HG02642 (cell line): ENCODE measurements at regions not wholly inside any gene's neighbourhood (a gene's known extent, or its start where the extent isn't known, plus 50 kb on each side); places are given as distances from the start of the nearest gene placed in this dataset.

Source experiments
- ATAC-seq: cut with Tn5 transposase; IDR thresholded peaks from one replicate; pipeline ENCODE4 v1.9.1; 2021; ENCODE audit warnings: mild to moderate bottlenecking; ENCODE audit not compliant: unreplicated experiment, poor library complexity

DNA sequence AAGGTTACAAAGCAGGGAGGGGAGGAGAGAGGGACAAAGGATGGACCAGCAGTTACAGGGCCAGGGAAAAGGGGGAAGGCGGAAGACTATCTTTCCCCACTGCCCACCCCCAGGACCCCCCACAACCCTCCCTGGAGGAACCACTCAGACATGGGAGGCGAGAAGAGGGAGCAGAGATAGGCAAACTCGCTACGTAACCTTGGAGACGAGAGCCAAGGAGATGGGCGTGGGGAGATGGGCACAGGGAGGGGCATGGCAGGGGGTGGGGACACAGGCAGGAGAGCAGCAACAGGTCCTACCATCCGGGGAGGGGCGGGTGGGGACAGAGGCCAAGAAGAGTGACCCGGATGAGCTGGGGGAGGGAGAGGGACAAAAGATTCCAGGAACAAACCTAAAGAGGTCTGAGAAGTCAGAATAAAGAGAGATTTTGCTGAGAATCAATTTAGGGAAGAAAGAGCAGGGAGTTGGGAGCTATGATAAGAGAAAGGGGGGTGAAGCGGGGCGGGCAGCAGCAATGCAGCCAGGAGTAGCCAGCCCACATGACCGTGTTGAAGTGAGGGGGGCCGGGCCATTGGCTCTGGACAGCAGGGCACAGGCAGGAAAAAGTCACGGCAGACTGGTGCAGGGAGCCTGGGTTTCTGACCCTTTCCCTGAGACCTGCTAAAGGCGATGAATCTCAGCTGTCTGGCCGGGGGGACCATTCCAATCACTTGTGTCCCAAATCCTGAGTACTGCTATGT is 128.4 kb downstream of the BUD13 start:
- no peak for ATAC-seq

DNA sequence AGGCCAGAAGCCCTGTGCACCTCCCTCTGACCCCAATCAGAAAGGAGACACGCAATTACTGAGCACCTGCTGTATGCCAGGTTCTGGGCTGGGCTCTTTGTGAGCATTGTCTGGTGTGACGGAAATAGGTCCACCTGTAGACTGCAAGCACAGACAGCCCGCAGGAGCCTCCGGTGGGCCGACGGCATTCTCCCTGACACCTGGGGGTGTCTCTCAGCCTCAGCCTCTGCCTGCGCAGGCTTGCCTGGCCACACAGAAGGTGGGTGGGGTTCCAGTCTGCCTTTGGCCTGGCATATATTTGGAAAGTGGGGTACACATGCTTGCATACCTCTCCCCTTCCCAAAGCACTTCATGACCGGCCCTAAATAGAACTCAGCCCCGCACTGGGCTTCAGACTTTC is 129.3 kb downstream of the BUD13 start:
- ATAC-seq, result no peak

DNA sequence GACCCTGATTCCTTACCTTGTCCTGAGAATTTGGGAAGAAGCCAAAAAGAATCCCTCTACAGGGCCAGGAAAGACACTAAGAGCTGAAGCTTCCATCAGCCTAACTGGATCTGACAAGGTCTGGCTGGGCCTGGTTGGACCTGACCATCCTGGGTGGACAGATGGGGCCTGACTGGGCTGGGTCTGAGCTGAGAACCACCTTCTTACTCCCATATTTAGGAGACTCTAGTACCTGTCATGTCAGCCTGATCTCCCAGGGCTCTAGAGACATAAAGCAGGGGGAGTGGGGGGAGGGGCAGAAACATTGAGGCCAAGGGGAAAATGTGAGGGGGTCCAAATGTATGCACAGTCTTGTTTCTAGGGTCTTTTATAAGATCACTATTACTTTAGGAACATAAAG is 129.9 kb downstream of the BUD13 start:
- no peak for ATAC-seq

DNA sequence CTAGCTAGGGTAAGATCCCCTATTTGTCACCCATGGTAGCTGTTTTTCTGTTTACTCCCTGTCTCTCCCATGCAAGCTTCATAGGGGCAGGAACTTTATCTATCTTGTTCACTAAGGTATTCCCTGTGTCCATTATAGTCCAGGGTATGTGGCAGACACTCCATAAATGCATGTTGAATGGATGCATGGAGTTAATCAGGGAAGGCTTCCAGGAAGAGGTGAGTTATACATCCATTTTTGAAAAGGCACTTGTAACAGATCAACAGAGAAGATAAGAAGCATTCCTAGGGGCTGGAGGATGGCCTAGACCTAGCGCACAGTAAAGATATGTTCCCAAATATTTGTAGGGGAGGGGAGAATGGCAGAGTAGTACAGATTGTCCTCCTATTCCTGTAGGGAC is 130.3 kb downstream of the BUD13 start:
- ATAC-seq, result no peak

DNA sequence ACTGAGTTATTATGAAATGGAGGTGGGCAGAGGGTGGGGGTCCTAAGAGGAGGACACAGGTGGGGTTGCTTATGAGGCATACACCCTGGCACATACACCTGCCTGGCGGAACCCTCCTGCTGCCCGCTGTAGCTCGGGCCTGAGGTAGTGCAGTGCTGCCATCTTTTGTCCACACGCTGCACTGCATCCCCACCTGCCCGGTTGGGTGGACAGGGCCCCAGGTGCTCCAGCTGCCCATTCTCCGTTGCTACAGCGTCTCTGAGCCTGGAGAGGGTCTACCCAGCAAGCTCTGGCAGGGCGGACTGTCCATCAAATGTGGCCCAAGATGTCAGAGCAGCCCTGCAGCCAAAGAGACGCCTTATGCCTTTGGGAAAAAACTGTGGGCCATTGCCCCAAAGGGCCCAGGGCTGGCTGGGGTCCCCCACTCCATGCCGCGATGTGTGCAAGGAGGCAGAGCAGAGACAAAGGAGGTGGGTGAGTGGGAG is 131.2 kb downstream of the BUD13 start:
- peak; percentile 52 for ATAC-seq

DNA sequence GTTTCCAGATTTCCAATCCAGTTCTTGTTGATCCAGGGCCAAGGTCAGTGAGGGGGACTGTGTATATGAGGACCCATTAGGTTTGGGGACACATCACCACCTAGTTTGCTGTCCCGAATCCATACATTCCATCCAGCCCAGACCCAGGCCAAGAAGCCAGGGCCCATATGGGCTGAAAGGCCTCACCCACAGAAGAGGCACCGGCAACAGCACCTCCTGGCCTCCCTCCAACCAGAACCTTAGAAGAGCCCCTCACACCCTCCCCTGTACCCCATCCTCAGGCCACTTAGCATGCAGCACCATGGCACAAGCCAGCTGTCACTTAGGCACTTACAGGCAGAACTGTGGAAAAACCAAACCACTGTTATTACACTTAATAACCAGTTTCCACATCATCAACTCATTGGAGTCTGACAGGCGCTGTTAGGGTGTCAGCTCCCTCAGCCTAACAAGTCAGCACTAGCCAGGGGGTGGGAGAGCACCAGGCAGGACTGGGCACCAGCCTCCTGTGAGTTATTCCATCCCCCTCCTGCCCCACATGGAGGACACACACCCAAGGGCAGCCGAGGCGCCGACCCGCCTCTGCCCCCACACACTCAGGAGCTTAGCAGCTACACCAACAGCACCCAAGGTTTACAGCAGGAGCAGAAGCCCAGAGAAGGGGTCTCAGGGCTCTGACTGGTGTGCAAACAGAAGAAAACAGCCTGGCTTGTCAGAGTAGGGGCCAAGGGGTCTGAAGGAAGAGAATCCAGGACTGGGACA is 132.0 kb downstream of the BUD13 start:
- no peak for ATAC-seq

DNA sequence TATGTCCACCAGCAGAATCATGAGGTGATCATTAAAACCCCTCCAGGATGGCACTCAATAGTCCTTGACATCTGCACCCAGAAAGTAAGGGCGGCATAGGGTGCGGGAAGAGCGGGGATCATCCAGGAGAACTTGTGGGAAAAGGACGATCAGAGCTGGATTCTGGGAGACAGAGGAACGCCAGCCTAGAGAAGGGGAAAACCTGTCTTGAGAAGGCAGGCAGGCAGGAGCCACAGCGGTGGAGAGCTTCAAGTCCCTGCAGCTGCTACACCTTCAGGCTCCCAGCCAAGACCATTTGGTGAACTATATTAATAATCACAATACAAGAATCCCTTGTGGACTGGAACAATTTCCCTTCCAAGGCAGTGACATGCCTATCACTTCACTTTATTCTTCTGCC is 134.3 kb downstream of the BUD13 start:
- ATAC-seq, result no peak

DNA sequence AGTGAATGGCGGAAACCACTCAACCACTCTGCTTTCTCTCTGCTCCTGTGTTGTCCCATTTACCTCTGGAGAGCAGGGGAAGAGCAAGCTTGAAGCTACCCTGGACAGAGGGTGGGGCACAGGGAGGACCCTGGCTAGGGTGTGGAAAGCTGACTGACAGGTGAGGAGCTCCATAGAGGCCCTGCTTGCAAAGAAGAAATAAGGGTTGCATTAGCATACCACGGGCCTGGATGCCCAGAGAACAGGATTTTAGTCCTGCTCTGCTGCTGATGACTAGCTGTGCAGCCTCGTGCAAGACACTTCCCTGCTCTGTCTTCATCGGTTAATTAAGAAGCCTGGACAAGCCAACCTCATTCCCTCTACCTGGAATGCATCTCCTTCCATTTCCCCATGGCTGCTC is 135.0 kb downstream of the BUD13 start:
- ATAC-seq, result no peak

DNA sequence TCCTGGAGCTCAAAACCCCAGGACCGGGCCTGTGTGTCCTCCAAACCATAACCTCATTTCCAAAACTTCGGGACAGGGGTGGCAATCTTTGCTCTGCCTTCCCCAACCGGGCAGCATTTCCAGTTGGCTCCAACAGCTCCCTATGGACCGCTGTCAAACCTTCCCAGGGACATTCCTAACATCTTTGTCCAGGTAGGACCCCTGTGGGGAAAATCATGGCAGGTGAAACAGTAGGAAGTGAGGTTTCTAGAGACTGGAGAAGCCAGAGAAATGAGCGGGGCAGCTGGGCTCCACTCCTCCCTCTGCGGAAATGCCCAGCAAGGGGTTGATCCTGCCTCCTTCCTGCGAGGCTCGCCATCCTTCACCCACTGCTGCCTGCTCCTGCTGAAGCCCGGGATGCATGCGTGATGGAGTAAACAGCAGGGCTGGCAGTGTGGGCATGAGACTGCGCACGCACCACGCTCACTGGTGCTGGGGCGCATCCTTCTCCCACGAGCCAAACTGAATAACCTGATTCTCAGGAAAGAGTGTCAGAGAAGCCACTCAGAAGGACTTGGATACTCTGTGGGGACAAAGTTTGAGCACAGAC is 136.4 kb downstream of the BUD13 start:
- no peak for ATAC-seq

DNA sequence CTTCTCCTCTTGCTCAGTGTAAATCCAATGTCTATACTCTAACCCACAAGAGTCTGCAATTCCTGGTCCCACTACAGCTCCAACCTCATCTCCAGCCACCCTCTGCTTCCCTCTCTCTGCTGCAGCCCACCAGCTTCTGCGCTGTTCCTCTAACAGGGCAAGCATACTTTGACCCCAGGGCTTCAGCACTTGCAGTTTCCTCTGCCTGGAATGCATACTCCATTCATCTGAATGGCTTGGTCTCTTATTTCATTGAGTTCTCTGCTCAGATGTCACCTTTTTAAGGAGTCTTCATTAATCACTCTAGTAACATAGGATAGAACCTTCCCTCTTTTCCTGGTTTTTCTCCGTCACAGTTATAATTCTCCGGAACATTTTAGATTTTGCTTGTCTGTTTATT is 141.6 kb downstream of the BUD13 start:
- no peak for ATAC-seq

DNA sequence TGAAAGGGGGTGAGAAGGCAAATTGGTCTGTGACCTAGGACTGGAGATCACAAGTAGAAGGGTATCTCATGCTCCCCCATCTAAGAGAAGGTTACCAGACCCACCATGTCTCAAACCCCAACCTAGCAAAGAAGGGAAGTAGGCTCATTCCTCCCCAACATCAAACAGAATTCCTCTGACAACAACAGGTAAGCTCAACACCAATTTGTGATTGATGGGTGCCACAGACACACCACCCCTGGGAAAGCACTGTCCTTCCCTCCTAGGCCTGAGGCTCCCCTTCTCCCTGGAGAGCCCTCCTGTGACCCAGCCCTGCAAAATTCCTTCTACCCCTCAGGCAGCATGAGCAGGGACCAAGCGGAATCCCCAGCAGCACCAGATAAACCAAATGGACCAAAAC is 154.3 kb downstream of the BUD13 start:
- ATAC-seq, result no peak

DNA sequence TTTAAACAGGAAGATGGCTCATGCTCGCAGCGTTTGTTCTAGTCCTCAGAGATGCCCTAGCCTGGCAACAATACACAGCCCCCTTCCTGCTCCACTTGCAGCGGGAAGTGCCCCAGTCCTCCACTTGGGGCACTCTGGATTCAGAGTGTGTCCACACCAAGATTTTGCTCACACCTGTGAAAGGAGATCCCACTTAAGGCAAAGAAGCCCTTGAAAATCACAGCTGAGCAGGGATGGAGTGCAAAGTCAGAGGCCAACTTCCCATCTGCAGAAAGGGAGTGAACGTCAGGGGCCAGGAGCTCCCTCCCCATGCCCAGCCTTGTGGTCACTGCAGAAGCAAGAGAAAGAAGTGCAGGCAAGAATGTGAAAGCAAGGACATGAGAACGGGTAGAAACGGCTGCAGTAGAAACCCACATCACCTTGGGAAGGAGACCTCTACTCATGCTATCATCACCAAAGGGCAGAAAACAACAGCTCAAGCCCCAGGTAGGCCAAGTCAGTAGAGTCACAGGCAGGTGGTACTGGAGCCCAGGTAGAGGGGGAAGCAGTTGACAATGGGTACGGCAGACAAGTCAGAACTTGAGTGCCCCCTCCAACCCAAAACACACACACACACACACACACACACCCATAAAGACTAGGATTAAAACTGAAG is 157.4 kb downstream of the BUD13 start:
- no peak for ATAC-seq

DNA sequence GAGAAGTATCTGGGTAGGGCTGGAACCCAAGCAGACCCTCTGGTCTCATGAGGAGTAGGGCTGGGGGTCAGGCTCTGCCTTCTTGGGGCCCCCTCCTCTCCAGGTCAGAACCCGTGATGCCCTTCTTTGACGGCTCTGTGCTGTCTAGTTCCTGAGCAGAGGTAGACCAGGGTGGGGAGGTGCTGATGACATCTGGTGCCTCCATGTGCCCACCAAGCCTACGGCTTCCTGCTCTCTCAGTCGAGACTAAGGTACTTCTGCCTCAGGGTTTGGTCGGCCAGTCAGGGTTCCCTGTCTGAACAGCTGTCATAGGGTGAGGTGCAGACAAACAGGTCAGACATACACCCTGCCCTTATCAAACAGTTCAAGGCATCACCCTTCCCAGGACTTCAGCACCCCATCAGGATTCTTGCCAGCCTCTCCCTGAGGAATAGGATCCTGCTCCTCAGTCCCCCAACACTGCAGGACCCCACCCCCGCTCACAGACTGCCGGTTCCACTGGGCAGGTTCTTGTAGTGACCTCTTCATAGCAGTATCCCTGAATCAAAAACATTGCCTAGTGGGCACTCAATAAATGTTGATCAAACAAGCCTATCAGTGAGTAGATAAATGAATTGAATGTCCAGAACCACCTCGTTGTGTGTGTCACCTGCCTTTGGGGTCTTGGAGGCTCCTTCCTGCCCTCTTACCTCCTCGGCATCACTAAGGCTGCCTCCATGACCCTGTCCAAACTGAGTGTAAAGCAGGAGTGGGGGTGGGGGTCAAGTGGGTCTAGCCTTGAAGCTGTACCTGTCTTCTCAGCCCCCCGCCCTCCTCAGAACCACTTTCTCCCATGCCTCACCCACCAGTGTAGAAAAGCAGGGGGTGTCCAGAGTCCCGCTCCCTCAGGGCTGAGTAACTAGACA is 158.2 kb downstream of the BUD13 start:
- ATAC-seq, result no peak

DNA sequence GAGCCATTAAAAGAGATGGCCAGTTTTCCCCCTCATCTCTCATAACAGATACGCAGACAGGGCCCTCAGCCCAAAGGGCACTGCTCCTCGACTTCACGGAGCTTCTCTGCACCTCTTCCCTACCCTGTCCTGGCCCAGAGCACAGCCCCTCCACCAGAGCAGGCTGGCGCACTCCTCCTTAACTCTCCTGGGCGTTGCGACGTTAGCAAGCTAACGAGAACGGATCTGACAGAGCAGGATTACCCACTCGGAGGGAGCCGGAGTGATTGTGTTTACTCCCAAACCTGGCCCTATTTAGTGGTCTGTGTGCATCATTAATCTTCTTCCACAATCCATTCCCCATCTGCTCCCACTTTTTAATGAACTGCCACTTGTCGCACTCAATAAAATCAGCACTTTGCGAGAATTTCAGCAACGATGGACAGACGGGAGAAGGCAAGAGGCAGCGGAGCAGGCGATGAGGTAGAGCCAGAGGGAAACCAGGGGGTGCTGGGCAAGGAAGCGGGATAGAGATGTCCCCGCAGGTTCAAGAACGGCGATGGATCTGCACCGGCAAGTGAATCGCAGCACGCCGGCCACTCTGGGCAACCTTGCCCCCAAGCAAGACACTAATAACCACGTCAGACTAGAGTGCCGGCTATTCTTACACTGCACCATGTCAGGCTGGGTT is 159.4 kb downstream of the BUD13 start:
- ATAC-seq, result no peak

DNA sequence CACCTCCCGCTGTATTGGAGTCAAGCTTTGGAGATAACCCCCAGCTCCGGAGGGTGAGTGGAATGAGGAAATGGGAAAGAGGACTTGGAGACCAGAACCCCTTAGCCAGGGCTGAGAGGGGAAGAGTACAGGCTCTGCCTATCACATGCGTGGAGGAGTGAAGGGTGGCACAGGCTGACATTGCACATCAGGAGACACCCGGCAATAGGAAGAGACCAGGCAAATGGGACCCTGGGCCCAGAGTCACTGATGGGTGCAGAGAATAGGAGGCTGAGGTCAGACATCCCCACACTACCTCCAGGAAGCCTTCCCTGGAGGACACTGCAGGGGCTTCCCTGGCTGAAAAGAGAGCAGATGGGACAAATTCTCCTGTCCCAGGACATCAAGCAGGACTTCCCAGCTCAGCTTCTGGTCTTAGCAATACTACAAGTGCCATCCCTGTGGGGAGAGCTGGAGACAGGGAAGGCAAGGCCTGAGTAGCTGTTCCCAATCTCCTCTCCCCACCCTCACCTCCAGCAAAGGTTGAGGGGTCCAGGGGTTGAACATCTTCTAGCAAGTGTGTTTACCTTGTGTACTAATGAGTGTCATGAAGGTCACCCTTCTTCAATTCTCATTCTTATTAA is 160.7 kb downstream of the BUD13 start:
- no peak for ATAC-seq

DNA sequence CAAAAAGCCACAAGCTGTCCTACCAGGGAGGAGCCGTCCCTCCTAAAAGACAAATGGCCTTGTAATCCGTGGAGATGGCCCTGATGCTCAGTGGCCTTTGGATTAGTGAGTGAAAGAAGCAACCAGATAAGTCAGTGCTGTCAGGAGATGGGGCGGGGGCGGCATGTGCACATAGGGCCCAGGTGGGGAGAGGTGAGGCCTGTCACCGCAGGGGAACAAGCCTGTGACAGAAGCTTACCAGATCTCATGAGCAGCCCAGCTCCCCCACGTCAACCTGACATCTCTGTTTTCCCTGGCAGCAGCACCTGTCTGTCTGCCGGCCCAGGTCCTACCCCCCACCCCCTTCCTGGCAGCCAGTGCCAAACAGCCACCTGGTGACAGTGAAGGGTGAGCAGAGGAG is 162.6 kb downstream of the BUD13 start:
- ATAC-seq, result no peak

DNA sequence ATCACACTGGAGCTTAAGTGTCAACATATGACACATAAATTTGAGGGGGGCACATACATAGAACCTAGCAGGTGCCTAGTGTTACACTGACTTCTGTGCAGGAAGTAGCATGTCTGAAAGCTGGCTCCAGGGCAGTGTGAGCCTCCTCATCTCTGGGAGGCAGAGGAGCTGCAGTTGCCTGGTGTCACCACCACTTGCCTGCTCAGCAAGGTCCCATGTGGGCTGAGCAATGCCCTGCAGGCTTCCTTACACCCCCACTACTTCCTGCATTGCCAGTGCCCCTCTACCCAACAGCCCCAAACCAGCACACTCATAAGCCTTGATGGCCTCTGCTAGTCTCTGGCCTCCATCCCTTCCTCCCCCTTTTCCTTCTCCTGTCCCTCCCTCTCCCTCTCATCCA is 165.8 kb downstream of the BUD13 start:
- no peak for ATAC-seq

DNA sequence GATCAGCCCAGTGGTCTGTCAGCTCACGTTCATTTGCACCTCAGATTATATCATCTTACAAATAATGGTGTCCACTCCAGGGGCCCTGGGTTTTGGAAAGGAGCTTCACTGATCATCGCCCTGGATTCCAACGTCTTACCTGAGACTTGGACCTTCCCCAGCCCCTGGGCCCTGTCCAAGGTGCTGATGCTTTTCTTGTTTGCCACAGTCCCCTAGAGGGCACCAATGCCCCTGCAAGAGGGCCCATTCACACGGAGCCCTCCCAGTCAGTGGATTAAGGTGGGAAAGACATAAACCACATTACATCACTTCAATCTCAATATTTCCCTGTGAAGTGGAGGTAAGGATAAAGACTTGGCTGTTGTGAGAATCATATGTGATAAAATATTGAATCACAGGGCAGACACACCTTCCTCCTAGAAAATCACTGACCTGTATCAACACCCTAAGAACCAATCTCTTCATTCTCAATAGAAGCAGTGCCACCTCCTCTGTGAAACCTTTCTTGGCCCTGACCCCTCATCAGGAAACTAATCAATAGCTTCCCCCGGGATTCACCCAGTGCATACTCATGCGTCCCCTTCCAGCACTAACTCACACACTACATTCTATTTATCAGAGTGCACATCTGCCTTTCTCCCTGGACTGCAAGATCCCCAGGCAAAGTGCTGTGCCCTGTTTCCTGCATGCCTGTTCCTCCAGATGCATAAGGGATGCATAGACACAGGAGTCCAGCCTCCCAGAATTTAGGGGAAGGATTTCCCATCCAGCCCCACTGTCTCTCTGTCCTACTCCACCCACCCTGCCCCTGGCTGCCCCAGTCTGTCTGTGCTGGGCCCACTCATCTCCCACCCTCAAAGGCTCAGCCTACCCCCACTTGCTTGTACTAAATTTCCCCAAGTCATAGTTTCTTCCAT is 167.0 kb downstream of the BUD13 start:
- no peak for ATAC-seq
